ENCODE measurements at regions not wholly inside any gene's neighbourhood (a gene's known extent, or its start where the extent isn't known, plus 50 kb on each side); places are given as distances from the start of the nearest gene placed in this dataset.

- POLR2A ChIA-PET = no interaction called here
These were observed 345.7 kb upstream of the SLC30A5 start for GRCh38 chr5:68748101-68748500.

GRCh38 chr5:68749077-68749476 is 344.7 kb upstream of the SLC30A5 start:
- CTCF ChIA-PET = no interaction called here
- Histone ChIP-seq H3K9me3 (ENCODE audit: control extremely low read depth in 1 of 5, control insufficient read depth in 4 of 5, insufficient read depth in 2 of 5, low read depth in 1 of 5, low read length in 4 of 5) (peaks cover 0 to 2% (median 0%) of the 10 kb centered on the region in 5 experiments), H3K36me3 (ENCODE audit: control insufficient read depth in 4 of 4, insufficient read depth in 4 of 4, low read length in 3 of 4) (no peaks in the 10 kb centered on the region), H3K27me3 (replicated peaks in 2 of 5; ENCODE audit: control insufficient read depth in 4 of 5, insufficient read depth in 5 of 5, low read length in 4 of 5) (no peaks in the 10 kb centered on the region), H3K4me1 (ENCODE audit: control extremely low read depth in 1 of 4, control insufficient read depth in 4 of 4, insufficient read depth in 4 of 4, low read length in 3 of 4) (peaks cover 0 to 8% (median 2%) of the 10 kb centered on the region in 4 experiments), H3K27ac (ENCODE audit: insufficient read depth in 1 of 2, low read depth in 1 of 2, low read length in 2 of 2, poor library complexity in 1 of 2, severe bottlenecking in 2 of 2) (no peak overlapping the region), H3K4me3 (ENCODE audit: control insufficient read depth in 1 of 7, extremely low read depth in 1 of 7, insufficient read depth in 4 of 7, low read depth in 2 of 7, low read length in 6 of 7) (no peak overlapping the region)
- no peak for DNase-seq
- 92% methylated on average over 2 of the region's 2 CpGs for WGBS (ENCODE audit: insufficient coverage)
- POLR2A ChIA-PET = no interaction called here

More at GRCh38 chr5:68748101-68748500, 345.7 kb upstream of the SLC30A5 start:
- Histone ChIP-seq H3K27ac (ENCODE audit: insufficient read depth in 1 of 2, low read depth in 1 of 2, low read length in 2 of 2, poor library complexity in 1 of 2, severe bottlenecking in 2 of 2) (no peak overlapping the region), H3K4me3 (ENCODE audit: control insufficient read depth in 1 of 7, extremely low read depth in 1 of 7, insufficient read depth in 4 of 7, low read depth in 2 of 7, low read length in 6 of 7) (no peak overlapping the region), H3K4me1 (ENCODE audit: control extremely low read depth in 1 of 4, control insufficient read depth in 4 of 4, insufficient read depth in 4 of 4, low read length in 3 of 4) (peaks cover 0 to 8% (median 2%) of the 10 kb centered on the region in 4 experiments), H3K27me3 (replicated peaks in 2 of 5; ENCODE audit: control insufficient read depth in 4 of 5, insufficient read depth in 5 of 5, low read length in 4 of 5) (no peaks in the 10 kb centered on the region), H3K36me3 (ENCODE audit: control insufficient read depth in 4 of 4, insufficient read depth in 4 of 4, low read length in 3 of 4) (no peaks in the 10 kb centered on the region), H3K9me3 (ENCODE audit: control extremely low read depth in 1 of 5, control insufficient read depth in 4 of 5, insufficient read depth in 2 of 5, low read depth in 1 of 5, low read length in 4 of 5) (peaks cover 0 to 2% (median 0%) of the 10 kb centered on the region in 5 experiments)
- CTCF ChIA-PET = interaction anchor here (0.7 kb wide), 1 partner anchor 17 kb away, joined by 3 read pairs; no protein-coding TSS in a partner anchor
- 100% methylated on average over 3 of the region's 3 CpGs for WGBS (ENCODE audit: insufficient coverage)
- DNase-seq = no peak

GRCh38 chr5:68749631-68750030 is 344.2 kb upstream of the SLC30A5 start:
- POLR2A ChIA-PET = no interaction called here
- H3K9me3 ChIP-seq (ENCODE audit: control extremely low read depth in 1 of 5, control insufficient read depth in 4 of 5, insufficient read depth in 2 of 5, low read depth in 1 of 5, low read length in 4 of 5) = no peaks in the 10 kb centered on the region
- no peaks in the 10 kb centered on the region for H3K27me3 ChIP-seq (replicated peaks in 2 of 5; ENCODE audit: control insufficient read depth in 4 of 5, insufficient read depth in 5 of 5, low read length in 4 of 5)
- CTCF ChIA-PET = no interaction called here
- peaks cover 0 to 8% (median 2%) of the 10 kb centered on the region in 4 experiments for H3K4me1 ChIP-seq (ENCODE audit: control extremely low read depth in 1 of 4, control insufficient read depth in 4 of 4, insufficient read depth in 4 of 4, low read length in 3 of 4)
- no peak overlapping the region for H3K4me3 ChIP-seq (ENCODE audit: control insufficient read depth in 1 of 7, extremely low read depth in 1 of 7, insufficient read depth in 4 of 7, low read depth in 2 of 7, low read length in 6 of 7)
- H3K36me3 ChIP-seq (ENCODE audit: control insufficient read depth in 4 of 4, insufficient read depth in 4 of 4, low read length in 3 of 4) = no peaks in the 10 kb centered on the region
- no peak overlapping the region for H3K27ac ChIP-seq (ENCODE audit: insufficient read depth in 1 of 2, low read depth in 1 of 2, low read length in 2 of 2, poor library complexity in 1 of 2, severe bottlenecking in 2 of 2)
- peak; percentile 20 to 79 (median 72) for DNase-seq
- 70% methylated on average over 1 of the region's 4 CpGs for WGBS (ENCODE audit: insufficient coverage)

- no peak overlapping the region for H3K27ac ChIP-seq (ENCODE audit: insufficient read depth in 1 of 2, low read depth in 1 of 2, low read length in 2 of 2, poor library complexity in 1 of 2, severe bottlenecking in 2 of 2)
- no peaks in the 10 kb centered on the region for H3K36me3 ChIP-seq (ENCODE audit: control insufficient read depth in 4 of 4, insufficient read depth in 4 of 4, low read length in 3 of 4)
- WGBS (ENCODE audit: insufficient coverage) = no CpG with 5 or more reads among the region's 3 CpGs
These were observed 342.2 kb upstream of the SLC30A5 start for GRCh38 chr5:68751661-68752060.

GRCh38 chr5:68754536-68754935 is 339.3 kb upstream of the SLC30A5 start:
- no peaks in the 10 kb centered on the region for H3K36me3 ChIP-seq (ENCODE audit: control insufficient read depth in 4 of 4, insufficient read depth in 4 of 4, low read length in 3 of 4)
- DNase-seq = no peak
- no peak overlapping the region for H3K4me3 ChIP-seq (ENCODE audit: control insufficient read depth in 1 of 7, extremely low read depth in 1 of 7, insufficient read depth in 4 of 7, low read depth in 2 of 7, low read length in 6 of 7)
- 100% methylated on average over 2 of the region's 2 CpGs for WGBS (ENCODE audit: insufficient coverage)
- no peaks in the 10 kb centered on the region for H3K27me3 ChIP-seq (replicated peaks in 2 of 5; ENCODE audit: control insufficient read depth in 4 of 5, insufficient read depth in 5 of 5, low read length in 4 of 5)
- H3K9me3 ChIP-seq (ENCODE audit: control extremely low read depth in 1 of 5, control insufficient read depth in 4 of 5, insufficient read depth in 2 of 5, low read depth in 1 of 5, low read length in 4 of 5) = no peaks in the 10 kb centered on the region
- no peak overlapping the region for H3K27ac ChIP-seq (ENCODE audit: insufficient read depth in 1 of 2, low read depth in 1 of 2, low read length in 2 of 2, poor library complexity in 1 of 2, severe bottlenecking in 2 of 2)
- peaks cover 0 to 15% (median 7%) of the 10 kb centered on the region in 4 experiments for H3K4me1 ChIP-seq (ENCODE audit: control extremely low read depth in 1 of 4, control insufficient read depth in 4 of 4, insufficient read depth in 4 of 4, low read length in 3 of 4)
- ChIA-PET CTCF (no interaction called here), POLR2A (no interaction called here)

More at GRCh38 chr5:68751661-68752060, 342.2 kb upstream of the SLC30A5 start:
- no peak for DNase-seq
- CTCF ChIA-PET = no interaction called here
- Histone ChIP-seq H3K27me3 (replicated peaks in 2 of 5; ENCODE audit: control insufficient read depth in 4 of 5, insufficient read depth in 5 of 5, low read length in 4 of 5) (no peaks in the 10 kb centered on the region), H3K4me1 (ENCODE audit: control extremely low read depth in 1 of 4, control insufficient read depth in 4 of 4, insufficient read depth in 4 of 4, low read length in 3 of 4) (peaks cover 0 to 8% (median 2%) of the 10 kb centered on the region in 4 experiments), H3K9me3 (ENCODE audit: control extremely low read depth in 1 of 5, control insufficient read depth in 4 of 5, insufficient read depth in 2 of 5, low read depth in 1 of 5, low read length in 4 of 5) (no peaks in the 10 kb centered on the region), H3K4me3 (ENCODE audit: control insufficient read depth in 1 of 7, extremely low read depth in 1 of 7, insufficient read depth in 4 of 7, low read depth in 2 of 7, low read length in 6 of 7) (no peak overlapping the region)
- POLR2A ChIA-PET = no interaction called here

GRCh38 chr5:68755293-68755692 is 338.5 kb upstream of the SLC30A5 start:
- CTCF ChIA-PET = no interaction called here
- H3K4me1 ChIP-seq (ENCODE audit: control extremely low read depth in 1 of 4, control insufficient read depth in 4 of 4, insufficient read depth in 4 of 4, low read length in 3 of 4) = peaks cover 0 to 14% (median 5%) of the 10 kb centered on the region in 4 experiments
- H3K27me3 ChIP-seq (replicated peaks in 2 of 5; ENCODE audit: control insufficient read depth in 4 of 5, insufficient read depth in 5 of 5, low read length in 4 of 5) = no peaks in the 10 kb centered on the region

GRCh38 chr5:68757006-68757405 is 336.8 kb upstream of the SLC30A5 start:
- Histone ChIP-seq H3K4me1 (ENCODE audit: control extremely low read depth in 1 of 4, control insufficient read depth in 4 of 4, insufficient read depth in 4 of 4, low read length in 3 of 4) (peaks cover 0 to 14% (median 5%) of the 10 kb centered on the region in 4 experiments), H3K4me3 (ENCODE audit: control insufficient read depth in 1 of 7, extremely low read depth in 1 of 7, insufficient read depth in 4 of 7, low read depth in 2 of 7, low read length in 6 of 7) (no peak overlapping the region), H3K27ac (ENCODE audit: insufficient read depth in 1 of 2, low read depth in 1 of 2, low read length in 2 of 2, poor library complexity in 1 of 2, severe bottlenecking in 2 of 2) (no peak overlapping the region), H3K27me3 (replicated peaks in 2 of 5; ENCODE audit: control insufficient read depth in 4 of 5, insufficient read depth in 5 of 5, low read length in 4 of 5) (no peaks in the 10 kb centered on the region), H3K36me3 (ENCODE audit: control insufficient read depth in 4 of 4, insufficient read depth in 4 of 4, low read length in 3 of 4) (no peaks in the 10 kb centered on the region), H3K9me3 (ENCODE audit: control extremely low read depth in 1 of 5, control insufficient read depth in 4 of 5, insufficient read depth in 2 of 5, low read depth in 1 of 5, low read length in 4 of 5) (no peaks in the 10 kb centered on the region)
- peak; percentile 12 to 73 (median 57) for DNase-seq
- CTCF ChIA-PET = no interaction called here
- POLR2A ChIA-PET = no interaction called here
- no CpG with 5 or more reads among the region's 1 CpG for WGBS (ENCODE audit: insufficient coverage)

More at GRCh38 chr5:68755293-68755692, 338.5 kb upstream of the SLC30A5 start:
- Histone ChIP-seq H3K4me3 (ENCODE audit: control insufficient read depth in 1 of 7, extremely low read depth in 1 of 7, insufficient read depth in 4 of 7, low read depth in 2 of 7, low read length in 6 of 7) (no peak overlapping the region), H3K36me3 (ENCODE audit: control insufficient read depth in 4 of 4, insufficient read depth in 4 of 4, low read length in 3 of 4) (no peaks in the 10 kb centered on the region), H3K9me3 (ENCODE audit: control extremely low read depth in 1 of 5, control insufficient read depth in 4 of 5, insufficient read depth in 2 of 5, low read depth in 1 of 5, low read length in 4 of 5) (no peaks in the 10 kb centered on the region), H3K27ac (ENCODE audit: insufficient read depth in 1 of 2, low read depth in 1 of 2, low read length in 2 of 2, poor library complexity in 1 of 2, severe bottlenecking in 2 of 2) (no peak overlapping the region)
- DNase-seq = no peak
- POLR2A ChIA-PET = no interaction called here

Data from common myeloid progenitor, CD34-positive (primary cell).